NCI-H460 (cell line): ENCODE measurements at regions not wholly inside any gene's neighbourhood (a gene's known extent, or its start where the extent isn't known, plus 50 kb on each side); places are given as distances from the start of the nearest gene placed in this dataset.

ENCODE experiments used
- DNase-seq: peaks from one replicate; pipeline ENCODE4 v3.0.0-alpha.2; 2016; ENCODE audit warnings: low read depth; ENCODE audit errors: extremely low read depth

GRCh38 chr1:39134768-39135333, 69.6 kb upstream of the MACF1 start:
- DNase-seq, result no peak

- no peak for DNase-seq
Observed at GRCh38 chr1:39136638-39137037, 67.9 kb upstream of the MACF1 start.

- no peak for DNase-seq
Observed at GRCh38 chr1:39139723-39140360, 64.7 kb upstream of the MACF1 start.

- no peak for DNase-seq
Observed at GRCh38 chr1:39141925-39142324, 62.6 kb upstream of the MACF1 start.

GRCh38 chr1:39142401-39143060, 62.0 kb upstream of the MACF1 start:
- no peak for DNase-seq

GRCh38 chr1:39144924-39145323, 59.6 kb upstream of the MACF1 start:
- DNase-seq, result no peak

- no peak for DNase-seq
Observed at GRCh38 chr1:39145331-39145965, 59.0 kb upstream of the MACF1 start.

GRCh38 chr1:39146681-39147080, 57.8 kb upstream of the MACF1 start:
- DNase-seq, result no peak

- no peak for DNase-seq
Observed at GRCh38 chr1:39147099-39148025, 57.1 kb upstream of the MACF1 start.

- no peak for DNase-seq
Observed at GRCh38 chr1:39148942-39149341, 55.6 kb upstream of the MACF1 start.

GRCh38 chr1:39149509-39149908, 55.0 kb upstream of the MACF1 start:
- no peak for DNase-seq

- no peak for DNase-seq
Observed at GRCh38 chr1:39150779-39151178, 53.7 kb upstream of the MACF1 start.

GRCh38 chr1:39151267-39151666, 53.2 kb upstream of the MACF1 start:
- DNase-seq, result no peak

- no peak for DNase-seq
Observed at GRCh38 chr1:39152923-39153322, 51.6 kb upstream of the MACF1 start.

GRCh38 chr1:39153684-39154083, 50.8 kb upstream of the MACF1 start:
- DNase-seq, result no peak

- DNase-seq, result no peak
Observed at GRCh38 chr1:39154553-39155421, 49.7 kb upstream of the MACF1 start.
